GM12865 (cell line): ENCODE measurements at regions not wholly inside any gene's neighbourhood (a gene's known extent, or its start where the extent isn't known, plus 50 kb on each side); places are given as distances from the start of the nearest gene placed in this dataset.

Experiments used
- DNase-seq: peaks from one replicate; pipeline ENCODE4 v3.0.0; 2010; ENCODE audit warnings: low read depth
- H3K4me3 ChIP-seq: 2 replicates; pipeline ENCODE4 v1.5.1; 2011; ENCODE audit warnings: mild to moderate bottlenecking, low read depth, low read length, control low read depth
- CTCF ChIP-seq: IDR thresholded peaks from 2 replicates; pipeline ENCODE4 v1.5.1; 2011; ENCODE audit warnings: low read length, control low read depth, low read depth, inconsistent platforms; ENCODE audit not compliant: insufficient read depth; ENCODE audit errors: missing control alignments

GRCh38 chr18:23332356-23332755 lies 120.7 kb upstream of the RIOK3 start:
- no peak for TF ChIP-seq CTCF
- no peak overlapping the region for H3K4me3 ChIP-seq
- no peak for DNase-seq

- TF ChIP-seq CTCF: no peak
- no peak overlapping the region for H3K4me3 ChIP-seq
- DNase-seq: no peak
Observed at GRCh38 chr18:23333827-23334226, 119.3 kb upstream of the RIOK3 start.

- no peak for TF ChIP-seq CTCF
- H3K4me3 ChIP-seq: no peak overlapping the region
- DNase-seq: no peak
Observed at GRCh38 chr18:23334569-23334968, 118.5 kb upstream of the RIOK3 start.

GRCh38 chr18:23336101-23336500 lies 117.0 kb upstream of the RIOK3 start:
- no peak for TF ChIP-seq CTCF
- H3K4me3 ChIP-seq: no peak overlapping the region
- no peak for DNase-seq

GRCh38 chr18:23337599-23338444 lies 115.3 kb upstream of the RIOK3 start:
- DNase-seq: no peak
- TF ChIP-seq CTCF: no peak
- no peak overlapping the region for H3K4me3 ChIP-seq

- TF ChIP-seq CTCF: no peak
- no peak overlapping the region for H3K4me3 ChIP-seq
- no peak for DNase-seq
Observed at GRCh38 chr18:23340661-23341060, 112.4 kb upstream of the RIOK3 start.

GRCh38 chr18:23341383-23341782 lies 111.7 kb upstream of the RIOK3 start:
- no peak for DNase-seq

More at GRCh38 chr18:23341383-23341782, 111.7 kb upstream of the RIOK3 start:
- no peak for TF ChIP-seq CTCF
- H3K4me3 ChIP-seq: no peak overlapping the region
